ENCODE measurements at regions not wholly inside any gene's neighbourhood (a gene's known extent, or its start where the extent isn't known, plus 50 kb on each side); places are given as distances from the start of the nearest gene placed in this dataset.

DNA sequence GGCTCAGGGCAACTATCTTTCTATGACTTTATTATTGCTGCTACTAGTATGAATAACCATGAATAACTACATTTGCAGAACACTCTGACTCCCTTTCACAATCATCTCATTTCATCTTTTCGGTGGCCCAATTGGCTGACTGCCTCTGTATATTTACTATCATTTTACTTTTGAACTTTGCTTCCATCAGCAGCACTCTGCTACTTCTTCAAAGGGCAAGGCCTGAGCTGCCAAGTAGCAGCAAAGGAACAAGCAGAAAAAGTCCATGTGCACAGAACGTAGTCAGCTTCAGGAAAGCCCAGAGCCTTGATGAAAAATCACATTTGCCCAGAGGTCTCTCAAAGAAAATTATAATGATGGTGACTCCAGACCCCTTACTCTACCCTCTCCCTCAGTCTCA, 214.5 kb upstream of the PUM3 start:
- TF ChIP-seq, protein P1, sequence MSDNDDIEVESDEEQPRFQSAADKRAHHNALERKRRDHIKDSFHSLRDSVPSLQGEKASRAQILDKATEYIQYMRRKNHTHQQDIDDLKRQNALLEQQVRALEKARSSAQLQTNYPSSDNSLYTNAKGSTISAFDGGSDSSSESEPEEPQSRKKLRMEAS (CRISPR knock-in tag; IDR thresholded peaks at IDR 0.05) = no peak
- TF ChIP-seq CHD4 (IDR thresholded peaks at IDR 0.05; ENCODE audit: insufficient read depth, insufficient replicate concordance, low read depth, low read length, poor library complexity, severe bottlenecking) = no peak
- no peak for TF ChIP-seq EZH2 (IDR thresholded peaks at IDR 0.05; ENCODE audit: borderline replicate concordance, low read depth, low read length)
- no peak for TF ChIP-seq POLR2A (conservative IDR thresholded peaks at IDR 0.05)
- TF ChIP-seq, protein P2, sequence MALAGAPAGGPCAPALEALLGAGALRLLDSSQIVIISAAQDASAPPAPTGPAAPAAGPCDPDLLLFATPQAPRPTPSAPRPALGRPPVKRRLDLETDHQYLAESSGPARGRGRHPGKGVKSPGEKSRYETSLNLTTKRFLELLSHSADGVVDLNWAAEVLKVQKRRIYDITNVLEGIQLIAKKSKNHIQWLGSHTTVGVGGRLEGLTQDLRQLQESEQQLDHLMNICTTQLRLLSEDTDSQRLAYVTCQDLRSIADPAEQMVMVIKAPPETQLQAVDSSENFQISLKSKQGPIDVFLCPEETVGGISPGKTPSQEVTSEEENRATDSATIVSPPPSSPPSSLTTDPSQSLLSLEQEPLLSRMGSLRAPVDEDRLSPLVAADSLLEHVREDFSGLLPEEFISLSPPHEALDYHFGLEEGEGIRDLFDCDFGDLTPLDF (CRISPR knock-in tag; IDR thresholded peaks at IDR 0.05) = no peak
- TF ChIP-seq MTA2 (IDR thresholded peaks at IDR 0.05; ENCODE audit: low read depth) = no peak
- no peak for TF ChIP-seq ELF1 (tag; IDR thresholded peaks at IDR 0.05)

Data from K562 (cell line).